Dedifferentiated amniotic fluid mesenchymal stem cell (primary cell): ENCODE measurements at regions not wholly inside any gene's neighbourhood (a gene's known extent, or its start where the extent isn't known, plus 50 kb on each side); places are given as distances from the start of the nearest gene placed in this dataset.
"Not testable (repeated sequence)": the region's sequence is repeated elsewhere in the genome, so short reads cannot be mapped to it uniquely, and the experiment has no call there.

ENCODE experiments used
- DNase-seq: peaks from one replicate; pipeline ENCODE4 v3.0.0-alpha.2; 2016; ENCODE audit errors: extremely low spot score

GRCh38 chr20:53818457-53819177, 225.0 kb upstream of the ZNF217 start:
- DNase-seq, result no peak

- not testable (repeated sequence) for DNase-seq
Observed at GRCh38 chr20:53817513-53817912, 223.9 kb upstream of the ZNF217 start.

GRCh38 chr20:53816872-53817398, 223.3 kb upstream of the ZNF217 start:
- DNase-seq, result no peak

- no peak for DNase-seq
Observed at GRCh38 chr20:53815509-53815908, 221.9 kb upstream of the ZNF217 start.

- DNase-seq, result no peak
Observed at GRCh38 chr20:53814060-53814459, 220.4 kb upstream of the ZNF217 start.

- DNase-seq, result no peak
Observed at GRCh38 chr20:53813636-53814035, 220.0 kb upstream of the ZNF217 start.

GRCh38 chr20:53811577-53811976, 217.9 kb upstream of the ZNF217 start:
- no peak for DNase-seq

- DNase-seq, result no peak
Observed at GRCh38 chr20:53810661-53811355, 217.2 kb upstream of the ZNF217 start.

- DNase-seq, result no peak
Observed at GRCh38 chr20:53809728-53810365, 216.2 kb upstream of the ZNF217 start.

GRCh38 chr20:53809217-53809616, 215.6 kb upstream of the ZNF217 start:
- DNase-seq, result no peak

GRCh38 chr20:53808733-53809132, 215.1 kb upstream of the ZNF217 start:
- no peak for DNase-seq

GRCh38 chr20:53808302-53808701, 214.7 kb upstream of the ZNF217 start:
- DNase-seq, result not testable (repeated sequence)

- no peak for DNase-seq
Observed at GRCh38 chr20:53806683-53807401, 213.2 kb upstream of the ZNF217 start.

- DNase-seq, result peak; percentile 90
Observed at GRCh38 chr20:53805895-53806384, 212.3 kb upstream of the ZNF217 start.

GRCh38 chr20:53804920-53805894, 211.6 kb upstream of the ZNF217 start:
- DNase-seq, result no peak

- DNase-seq, result not testable (repeated sequence)
Observed at GRCh38 chr20:53804308-53804707, 210.7 kb upstream of the ZNF217 start.

- DNase-seq, result no peak
Observed at GRCh38 chr20:53803492-53804155, 210.0 kb upstream of the ZNF217 start.

- DNase-seq, result no peak
Observed at GRCh38 chr20:53801609-53802370, 208.2 kb upstream of the ZNF217 start.

- DNase-seq, result no peak
Observed at GRCh38 chr20:53800883-53801604, 207.4 kb upstream of the ZNF217 start.
